ENCODE measurements at regions not wholly inside any gene's neighbourhood (a gene's known extent, or its start where the extent isn't known, plus 50 kb on each side); places are given as distances from the start of the nearest gene placed in this dataset.
"Not testable (repeated sequence)": the region's sequence is repeated elsewhere in the genome, so short reads cannot be mapped to it uniquely, and the experiment has no call there.

DNA sequence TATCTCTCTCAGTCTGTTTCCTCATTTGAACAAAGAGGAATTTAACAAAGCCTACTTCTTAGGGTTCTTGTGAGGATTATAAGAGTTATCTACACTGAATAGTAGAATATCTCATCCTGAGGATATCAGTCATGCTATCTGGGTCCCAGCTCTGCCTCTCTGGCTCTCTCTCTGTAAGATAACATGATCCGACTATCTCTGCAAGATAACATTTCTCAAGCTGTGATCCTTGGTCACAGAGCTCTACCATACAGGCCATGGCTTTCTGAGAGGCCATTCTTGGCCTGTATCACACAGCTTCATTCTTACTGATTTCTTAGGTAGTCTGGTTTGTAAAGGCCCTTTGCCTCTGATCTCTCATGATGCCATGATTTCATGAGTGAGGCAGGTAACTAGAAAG is 71.0 kb upstream of the TRABD2B start:
- H3K9me3 ChIP-seq (ENCODE audit: control insufficient read depth, insufficient read depth, low read length), result no peaks in the 10 kb centered on the region
- DNase-seq (ENCODE audit: low read depth, low spot score), result no peak
- ChIA-PET POLR2A (no interaction called here), CTCF (interaction anchor here (0.6 kb wide), 1 partner anchor 71 kb away, joined by 5 read pairs; the partner anchor contains the start of gene TRABD2B)
- no peak overlapping the region for H3K27ac ChIP-seq (ENCODE audit: low read depth, low read length)
- no peak overlapping the region for H3K4me3 ChIP-seq (ENCODE audit: low read depth, low read length)
- TF ChIP-seq, protein P1, sequence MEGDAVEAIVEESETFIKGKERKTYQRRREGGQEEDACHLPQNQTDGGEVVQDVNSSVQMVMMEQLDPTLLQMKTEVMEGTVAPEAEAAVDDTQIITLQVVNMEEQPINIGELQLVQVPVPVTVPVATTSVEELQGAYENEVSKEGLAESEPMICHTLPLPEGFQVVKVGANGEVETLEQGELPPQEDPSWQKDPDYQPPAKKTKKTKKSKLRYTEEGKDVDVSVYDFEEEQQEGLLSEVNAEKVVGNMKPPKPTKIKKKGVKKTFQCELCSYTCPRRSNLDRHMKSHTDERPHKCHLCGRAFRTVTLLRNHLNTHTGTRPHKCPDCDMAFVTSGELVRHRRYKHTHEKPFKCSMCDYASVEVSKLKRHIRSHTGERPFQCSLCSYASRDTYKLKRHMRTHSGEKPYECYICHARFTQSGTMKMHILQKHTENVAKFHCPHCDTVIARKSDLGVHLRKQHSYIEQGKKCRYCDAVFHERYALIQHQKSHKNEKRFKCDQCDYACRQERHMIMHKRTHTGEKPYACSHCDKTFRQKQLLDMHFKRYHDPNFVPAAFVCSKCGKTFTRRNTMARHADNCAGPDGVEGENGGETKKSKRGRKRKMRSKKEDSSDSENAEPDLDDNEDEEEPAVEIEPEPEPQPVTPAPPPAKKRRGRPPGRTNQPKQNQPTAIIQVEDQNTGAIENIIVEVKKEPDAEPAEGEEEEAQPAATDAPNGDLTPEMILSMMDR (IDR thresholded peaks at IDR 0.05; ENCODE audit: low read depth, low read length), result no peak
- no peaks in the 10 kb centered on the region for H3K27me3 ChIP-seq (ENCODE audit: control insufficient read depth, insufficient read depth, low read length)

DNA sequence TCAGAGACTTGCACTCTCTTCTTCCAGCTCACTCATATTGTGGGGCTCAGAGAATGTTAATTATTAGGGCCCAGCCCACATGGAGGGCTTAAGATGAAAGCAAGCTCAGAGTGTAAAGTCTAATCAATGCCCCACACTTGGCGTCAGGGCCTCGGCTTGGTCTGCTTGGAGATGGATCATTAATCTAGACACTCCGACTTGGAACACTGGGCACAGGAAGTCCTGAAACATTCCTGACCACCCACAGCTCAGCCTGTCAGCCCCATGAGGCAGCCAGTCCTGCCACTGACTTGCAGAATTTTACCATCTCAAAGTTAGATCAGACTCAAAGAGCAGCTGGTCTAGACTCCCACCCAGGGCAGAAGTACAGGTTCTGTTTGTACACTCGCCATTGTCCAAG is 69.8 kb upstream of the TRABD2B start:
- CTCF ChIA-PET, result no interaction called here
- Histone ChIP-seq H3K27ac (ENCODE audit: low read depth, low read length) (no peak overlapping the region), H3K4me3 (ENCODE audit: low read depth, low read length) (no peak overlapping the region), H3K9me3 (ENCODE audit: control insufficient read depth, insufficient read depth, low read length) (no peaks in the 10 kb centered on the region), H3K27me3 (ENCODE audit: control insufficient read depth, insufficient read depth, low read length) (no peaks in the 10 kb centered on the region)
- TF ChIP-seq, protein P1 (IDR thresholded peaks at IDR 0.05; ENCODE audit: low read depth, low read length), result no peak
- no peak for DNase-seq (ENCODE audit: low read depth, low spot score)
- POLR2A ChIA-PET, result no interaction called here

DNA sequence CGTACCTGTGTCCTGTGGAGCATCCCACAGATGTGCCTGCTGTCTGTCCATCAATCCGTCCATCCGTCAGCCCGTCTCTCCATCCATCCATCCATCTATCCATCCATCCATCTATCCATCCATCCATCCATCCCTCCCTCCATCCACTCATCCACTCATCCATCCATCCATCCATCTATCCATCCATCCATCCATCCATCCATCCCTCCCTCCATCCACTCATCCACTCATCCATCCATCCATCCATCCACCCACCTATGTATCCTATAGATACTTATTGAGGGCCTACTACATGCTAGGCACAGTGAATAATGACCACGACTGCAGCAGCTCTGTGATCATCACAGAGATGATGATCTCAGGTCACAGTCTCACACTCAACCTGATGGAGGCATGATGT is 67.5 kb upstream of the TRABD2B start:
- CTCF ChIA-PET; POLR2A ChIA-PET; H3K27ac ChIP-seq (ENCODE audit: low read depth, low read length); H3K9me3 ChIP-seq (ENCODE audit: control insufficient read depth, insufficient read depth, low read length); H3K4me3 ChIP-seq (ENCODE audit: low read depth, low read length); H3K27me3 ChIP-seq (ENCODE audit: control insufficient read depth, insufficient read depth, low read length); DNase-seq (ENCODE audit: low read depth, low spot score): not testable (repeated sequence)

DNA sequence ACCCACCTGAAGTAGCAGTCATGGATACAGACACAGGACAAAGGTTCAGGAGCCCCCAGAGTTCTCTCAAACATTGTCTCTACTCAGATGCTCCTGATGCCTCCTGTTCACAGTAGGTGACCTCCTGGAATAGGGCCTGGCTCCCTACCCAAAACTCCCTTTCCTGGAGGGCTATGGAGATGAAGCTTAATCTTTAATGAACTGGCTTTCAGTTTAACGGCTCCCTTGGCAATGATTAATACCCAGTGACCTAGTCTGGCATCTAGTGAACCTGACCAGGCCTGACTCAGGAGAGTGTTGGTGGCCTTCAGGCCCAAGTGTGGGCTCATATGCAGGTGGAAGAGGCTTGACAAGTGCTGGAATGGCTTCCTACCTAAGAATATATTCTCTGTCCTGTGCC is 65.2 kb upstream of the TRABD2B start:
- H3K27ac ChIP-seq (ENCODE audit: low read depth, low read length), result no peak overlapping the region
- H3K4me3 ChIP-seq (ENCODE audit: low read depth, low read length), result no peak overlapping the region
- POLR2A ChIA-PET, result no interaction called here
- DNase-seq (ENCODE audit: low read depth, low spot score), result no peak
- TF ChIP-seq, protein P1 (IDR thresholded peaks at IDR 0.05; ENCODE audit: low read depth, low read length), result no peak
- H3K9me3 ChIP-seq (ENCODE audit: control insufficient read depth, insufficient read depth, low read length), result no peaks in the 10 kb centered on the region
- CTCF ChIA-PET, result interaction anchor here (0.6 to 2.8 kb wide), 6 partner anchors 12 to 826 kb away, joined by 3 to 26 read pairs (median 5); partner anchors contain the start of gene TRABD2B
- H3K27me3 ChIP-seq (ENCODE audit: control insufficient read depth, insufficient read depth, low read length), result no peaks in the 10 kb centered on the region

DNA sequence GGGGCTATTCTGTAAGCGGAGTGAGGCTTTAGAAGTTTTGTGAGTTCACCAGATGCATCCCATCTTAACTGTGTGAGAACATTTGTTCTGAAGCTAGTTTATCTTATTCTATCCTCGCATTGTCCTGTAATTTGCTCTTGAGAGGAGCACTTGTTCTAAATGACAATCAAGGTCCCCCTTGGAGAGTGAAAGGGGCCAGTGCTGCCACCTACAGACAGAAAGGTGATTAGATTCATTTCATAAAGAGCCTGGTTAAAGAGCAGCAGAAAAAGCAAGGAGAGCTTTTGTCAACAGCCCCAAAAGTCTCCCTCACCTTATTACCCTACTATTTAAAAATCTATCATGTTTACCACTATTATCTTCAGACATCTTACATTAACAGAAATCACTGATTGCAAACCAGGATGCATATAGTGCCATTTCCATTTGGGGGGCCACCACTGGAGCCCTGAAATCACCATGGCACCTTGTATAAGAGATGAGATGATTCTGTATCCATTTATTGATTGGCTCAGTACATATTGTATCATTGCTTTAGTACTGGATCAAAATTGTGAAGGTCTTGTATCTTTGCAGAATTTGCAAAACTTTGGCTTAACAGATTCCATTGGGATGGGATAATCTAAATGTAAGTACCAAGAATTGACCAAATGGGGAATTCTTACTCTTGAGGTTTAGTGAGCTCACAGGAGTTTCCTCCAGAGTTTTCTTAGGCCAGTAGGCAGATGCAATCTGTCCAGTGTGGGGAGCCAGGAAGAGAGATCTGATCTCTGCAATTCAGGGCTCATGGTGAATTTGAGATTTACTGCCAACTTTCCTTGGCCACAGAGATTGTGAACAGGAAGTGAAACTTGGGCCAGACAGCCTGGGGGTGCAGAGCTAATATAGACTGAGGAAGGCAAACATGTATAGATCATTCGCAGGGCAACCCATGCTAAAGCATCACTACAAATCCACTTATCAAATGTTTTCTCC is 64.3 kb upstream of the TRABD2B start:
- Histone ChIP-seq H3K27ac (ENCODE audit: low read depth, low read length) (no peak overlapping the region), H3K27me3 (ENCODE audit: control insufficient read depth, insufficient read depth, low read length) (no peaks in the 10 kb centered on the region), H3K4me3 (ENCODE audit: low read depth, low read length) (no peak overlapping the region), H3K9me3 (ENCODE audit: control insufficient read depth, insufficient read depth, low read length) (no peaks in the 10 kb centered on the region)
- DNase-seq (ENCODE audit: low read depth, low spot score), result no peak
- TF ChIP-seq, protein P1 (IDR thresholded peaks at IDR 0.05; ENCODE audit: low read depth, low read length), result peak; percentile 61
- CTCF ChIA-PET, result interaction anchor here (0.6 to 3.6 kb wide), 15 partner anchors 11 to 825 kb away, joined by 3 to 26 read pairs (median 4); partner anchors contain the start of genes FOXD2 and TRABD2B
- POLR2A ChIA-PET, result no interaction called here

All from AG04450 (cell line).